K562 (cell line): ENCODE measurements at regions not wholly inside any gene's neighbourhood (a gene's known extent, or its start where the extent isn't known, plus 50 kb on each side); places are given as distances from the start of the nearest gene placed in this dataset.

Experiments used
- ATAC-seq: fragments of 200-7000 bp; cut with Tn5 transposase; 3 replicates; pipeline ENCODE4 v1.9.1; 2020; ENCODE audit warnings: moderate library complexity
- BruUV-seq: library from RNA; stranded (reverse); fragments of 400-500 nt; replicated peaks from 2 replicates; lab custom pipeline; 2021; lab: Mats Ljungman, UMichigan
- CTCF ChIA-PET: fragments of 300-600 bp; formaldehyde crosslinking; extraction: SDS; loops from one replicate; lab custom pipeline; 2021; ENCODE audit warnings: low intra/inter-chr PET ratio; lab: Yijun Ruan, JAX
- POLR2A ChIA-PET: fragments of 300-600, 350-650 bp; sonication (Branson Sonifier 250); formaldehyde crosslinking; extraction: SDS; loops from one replicate; lab custom pipeline; 2021; ENCODE audit warnings: antibody characterized with exemption, inconsistent platforms; lab: Yijun Ruan, JAX
- DNase-seq, 4 experiments: peaks; one replicate each; pipeline versions ENCODE4 v3.0.0 to v3.0.0-alpha.2; 2011 to 2018; ENCODE audit warnings: low spot score in 3 of 4, mixed read lengths in 3 of 4; ENCODE audit errors: extremely low read depth in 1 of 4
- FAIRE-seq: peaks from 2 replicates; lab custom pipeline; 2011; peaks lifted over from hg19 to GRCh38; lab: Jason Lieb, UNC
- H2AFZ ChIP-seq: 2 replicates; pipeline ENCODE4 v1.6.0; 2011; ENCODE audit warnings: low read depth, low read length, control low read depth, inconsistent platforms
- H3K27ac ChIP-seq: fragments of 200-600 bp; 3 replicates; pipeline ENCODE4 v1.8.0; 2011; ENCODE audit warnings: low read depth, mild to moderate bottlenecking, control low read depth, inconsistent platforms, low read length, moderate library complexity, mixed read lengths; ENCODE audit errors: extremely low read depth
- H3K27me3 ChIP-seq, 2 experiments: fragments of 300-600 bp in 1 of 2; 2 replicates in 1 of 2; 3 replicates in 1 of 2; pipeline versions ENCODE4 v1.6.0 to v1.8.0; 2011; ENCODE audit warnings: inconsistent platforms in 2 of 2, low read length in 2 of 2, mild to moderate bottlenecking in 1 of 2, mixed read lengths in 1 of 2, moderate library complexity in 1 of 2; ENCODE audit not compliant: control insufficient read depth in 2 of 2, insufficient read depth in 2 of 2
- H3K36me3 ChIP-seq: fragments of 300-600 bp; 3 replicates; pipeline ENCODE4 v1.8.0; 2011; ENCODE audit warnings: mild to moderate bottlenecking, low read length, inconsistent platforms; ENCODE audit not compliant: control insufficient read depth, insufficient read depth
- H3K4me1 ChIP-seq, 2 experiments: fragments of 200-600 bp in 1 of 2; replicated peaks in 1 of 2; 2 replicates in 1 of 2; 3 replicates in 1 of 2; pipeline versions ENCODE4 v1.5.1 to v1.8.0; 2011; ENCODE audit warnings: inconsistent platforms in 2 of 2, low read length in 2 of 2, mild to moderate bottlenecking in 1 of 2, mixed read lengths in 1 of 2, moderate library complexity in 1 of 2; ENCODE audit not compliant: control insufficient read depth in 2 of 2, insufficient read depth in 2 of 2
- H3K4me2 ChIP-seq: 2 replicates; pipeline ENCODE4 v1.6.1; 2011; ENCODE audit warnings: low read length, control low read depth, inconsistent platforms, mixed read lengths; ENCODE audit not compliant: insufficient read depth
- H3K4me3 ChIP-seq: fragments of 200-600 bp; sonication (generic), shearing (Covaris generic); 2 replicates; pipeline ENCODE4 v1.5.1; 2016; ENCODE audit warnings: control low read depth, inconsistent platforms
- H3K79me2 ChIP-seq: fragments of 200-600 bp; 3 replicates; pipeline ENCODE4 v1.8.0; 2011; ENCODE audit warnings: low read length, inconsistent platforms; ENCODE audit not compliant: control insufficient read depth, insufficient read depth
- H3K9ac ChIP-seq, 2 experiments: 2 replicates each; pipeline versions ENCODE4 v1.6.0 to v1.6.1; 2011; ENCODE audit warnings: low read depth in 2 of 2, low read length in 2 of 2, control low read depth in 1 of 2, inconsistent platforms in 1 of 2, mild to moderate bottlenecking in 1 of 2, mixed read lengths in 1 of 2; ENCODE audit not compliant: insufficient read depth in 1 of 2
- H3K9me1 ChIP-seq: one replicate; pipeline ENCODE4 v1.6.0; 2011; ENCODE audit warnings: inconsistent platforms, mild to moderate bottlenecking, low read length, moderate library complexity; ENCODE audit not compliant: control insufficient read depth, insufficient read depth
- H3K9me3 ChIP-seq: replicated peaks from 2 replicates; pipeline ENCODE4 v1.5.1; 2011; ENCODE audit warnings: low read depth, low read length, inconsistent platforms; ENCODE audit not compliant: control insufficient read depth, insufficient read depth
- H4K20me1 ChIP-seq: replicated peaks from 2 replicates; pipeline ENCODE4 v1.6.1; 2011; ENCODE audit warnings: low read length, inconsistent platforms, mixed read lengths; ENCODE audit not compliant: control insufficient read depth, insufficient read depth
- CHD1 ChIP-seq: fragments of 200-600 bp; sonication (generic); IDR thresholded peaks from one replicate; pipeline ENCODE4 v1.6.1; 2012; ENCODE audit warnings: mild to moderate bottlenecking, moderate library complexity, low read length, inconsistent platforms
- CTCFL ChIP-seq: IDR thresholded peaks from 2 replicates; pipeline ENCODE4 v1.6.1; 2011; ENCODE audit warnings: borderline replicate concordance, low read depth, mild to moderate bottlenecking, moderate library complexity, low read length; ENCODE audit not compliant: insufficient read depth, poor library complexity, severe bottlenecking
- HDAC1 ChIP-seq, 2 experiments: fragments of 450-650 bp; IDR thresholded peaks; 2 replicates each; pipeline ENCODE4 v1.6.1; 2016 to 2017; ENCODE audit warnings: inconsistent platforms in 1 of 2, mild to moderate bottlenecking in 1 of 2, moderate library complexity in 1 of 2
- HDAC3 ChIP-seq: fragments of 450-650 bp; IDR thresholded peaks from 2 replicates; pipeline ENCODE4 v1.6.1; 2018; ENCODE audit warnings: borderline replicate concordance, mild to moderate bottlenecking, moderate library complexity; ENCODE audit not compliant: partially characterized antibody
- NCOA4 ChIP-seq: fragments of 450-650 bp; IDR thresholded peaks from 2 replicates; pipeline ENCODE4 v1.6.1; 2018; ENCODE audit warnings: mild to moderate bottlenecking; ENCODE audit not compliant: partially characterized antibody
- NR2C2 ChIP-seq, 2 experiments: fragments of 200-800 bp in 1 of 2; sonication (Bioruptor generic) in 1 of 2; sonication (generic) in 1 of 2; formaldehyde crosslinking in 1 of 2; IDR thresholded peaks; 2 replicates each; pipeline versions ENCODE4 v1.6.1 to v1.8.0; 2016 to 2022; ENCODE audit warnings: mild to moderate bottlenecking in 1 of 2, missing compliant biosample characterization in 1 of 2, missing genetic modification characterization in 1 of 2, missing genetic modification reagents in 1 of 2
- RBM15 ChIP-seq: fragments of 200-400 bp; formaldehyde crosslinking; IDR thresholded peaks from 2 replicates; pipeline ENCODE4 v1.6.1; 2018; ENCODE audit warnings: mild to moderate bottlenecking, low read length, moderate library complexity; ENCODE audit not compliant: insufficient read depth
- SRSF1 ChIP-seq: fragments of 200-400 bp; formaldehyde crosslinking; IDR thresholded peaks from 2 replicates; pipeline ENCODE4 v1.6.1; 2017; ENCODE audit warnings: mild to moderate bottlenecking, low read depth, low read length, moderate library complexity
- WGBS: fragments of 100-300 bp; shearing (Covaris generic); methylation state at CpG from one replicate; pipeline ENCODE4 v1.1.6; 2016; ENCODE audit warnings: low coverage, mixed read lengths; ENCODE audit not compliant: insufficient coverage; ENCODE audit errors: missing lambda C conversion rate; 5-methylcytosine and 5-hydroxymethylcytosine counted together
- in situ Hi-C: fragments of 300-500 bp; cut with MboI; formaldehyde crosslinking; loops from 4 replicates; pipeline ENCODE4 v1.15.0; 2018; ENCODE audit warnings: inconsistent platforms, mixed read lengths
- intact Hi-C: fragments of 100-400 bp; cut with micrococcal nuclease; formaldehyde crosslinking; loops from 2 replicates; pipeline ENCODE4 v1.14.2; 2022
- TF ChIP-seq, protein P1 (sequence below): sonication (generic); formaldehyde crosslinking; IDR thresholded peaks from 2 replicates; pipeline ENCODE4 v1.8.0; 2022; ENCODE audit warnings: missing genetic modification reagents, mild to moderate bottlenecking, moderate library complexity, borderline replicate concordance
- TF ChIP-seq, protein P2 (sequence below): fragments of 450-650 bp; IDR thresholded peaks from one replicate; pipeline ENCODE4 v1.6.1; 2018; ENCODE audit warnings: mild to moderate bottlenecking, moderate library complexity; ENCODE audit not compliant: partially characterized antibody

GRCh38 chr11:91700854-91701253 is 523.8 kb upstream of the FAT3 start:
- ATAC-seq (no peak), FAIRE-seq (no peak), DNase-seq (no peak)
- H4K20me1 ChIP-seq, result no peaks in the 10 kb centered on the region
- H3K4me2 ChIP-seq, result no peak overlapping the region
- TF ChIP-seq, protein P1, sequence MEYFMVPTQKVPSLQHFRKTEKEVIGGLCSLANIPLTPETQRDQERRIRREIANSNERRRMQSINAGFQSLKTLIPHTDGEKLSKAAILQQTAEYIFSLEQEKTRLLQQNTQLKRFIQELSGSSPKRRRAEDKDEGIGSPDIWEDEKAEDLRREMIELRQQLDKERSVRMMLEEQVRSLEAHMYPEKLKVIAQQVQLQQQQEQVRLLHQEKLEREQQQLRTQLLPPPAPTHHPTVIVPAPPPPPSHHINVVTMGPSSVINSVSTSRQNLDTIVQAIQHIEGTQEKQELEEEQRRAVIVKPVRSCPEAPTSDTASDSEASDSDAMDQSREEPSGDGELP (CRISPR knock-in tag), result no peak
- TF ChIP-seq NCOA4, result no peak
- no peak for TF ChIP-seq CTCFL
- TF ChIP-seq HDAC3, result no peak
- no peak for TF ChIP-seq NR2C2 (CRISPR knock-in tag; IDR thresholded peaks at IDR 0.05)
- TF ChIP-seq NR2C2 (tag; IDR thresholded peaks at IDR 0.05), result no peak
- TF ChIP-seq SRSF1, result no peak
- no peak for TF ChIP-seq CHD1
- TF ChIP-seq RBM15, result no peak
- no peak for TF ChIP-seq HDAC1 (IDR thresholded peaks at IDR 0.05)
- TF ChIP-seq, protein P2, sequence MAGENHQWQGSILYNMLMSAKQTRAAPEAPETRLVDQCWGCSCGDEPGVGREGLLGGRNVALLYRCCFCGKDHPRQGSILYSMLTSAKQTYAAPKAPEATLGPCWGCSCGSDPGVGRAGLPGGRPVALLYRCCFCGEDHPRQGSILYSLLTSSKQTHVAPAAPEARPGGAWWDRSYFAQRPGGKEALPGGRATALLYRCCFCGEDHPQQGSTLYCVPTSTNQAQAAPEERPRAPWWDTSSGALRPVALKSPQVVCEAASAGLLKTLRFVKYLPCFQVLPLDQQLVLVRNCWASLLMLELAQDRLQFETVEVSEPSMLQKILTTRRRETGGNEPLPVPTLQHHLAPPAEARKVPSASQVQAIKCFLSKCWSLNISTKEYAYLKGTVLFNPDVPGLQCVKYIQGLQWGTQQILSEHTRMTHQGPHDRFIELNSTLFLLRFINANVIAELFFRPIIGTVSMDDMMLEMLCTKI, result no peak
- H3K4me3 ChIP-seq, result no peak overlapping the region
- intact Hi-C loops (no loop called here), in situ Hi-C loops (no loop called here)
- no peaks in the 10 kb centered on the region for H3K4me1 ChIP-seq
- no peak overlapping the region for H3K9ac ChIP-seq
- no peak overlapping the region for H3K27ac ChIP-seq
- H3K36me3 ChIP-seq, result no peaks in the 10 kb centered on the region
- H3K79me2 ChIP-seq, result no peaks in the 10 kb centered on the region
- H3K27me3 ChIP-seq, result no peaks in the 10 kb centered on the region
- ChIA-PET POLR2A (no interaction called here), CTCF (no interaction called here)
- 0% methylated on average over 2 of the region's 2 CpGs for WGBS
- no peaks in the 10 kb centered on the region for H3K9me1 ChIP-seq
- H2AFZ ChIP-seq, result no peak overlapping the region
- no TSS peak for BruUV-seq
- H3K9me3 ChIP-seq, result no peaks in the 10 kb centered on the region
